ENCODE measurements at regions not wholly inside any gene's neighbourhood (a gene's known extent, or its start where the extent isn't known, plus 50 kb on each side); places are given as distances from the start of the nearest gene placed in this dataset.

GRCh38 chr6:164325168-164325567 is 910.6 kb downstream of the QKI start:
- H3K4me3 Mint-ChIP-seq: no peak overlapping the region
- no peak for DNase-seq
- intact Hi-C loops (cut with DNase I, micrococcal nuclease): no loop called here
- ChIA-PET POLR2A (no interaction called here), CTCF (no interaction called here)
- H3K27me3 Mint-ChIP-seq: no peaks in the 10 kb centered on the region
- no peaks in the 10 kb centered on the region for H3K36me3 Mint-ChIP-seq (ENCODE audit: low read depth)
- no peak overlapping the region for H3K27ac Mint-ChIP-seq
- H3K9me3 Mint-ChIP-seq (ENCODE audit: low read depth): peaks cover 4% of the 10 kb centered on the region
- H3K4me1 Mint-ChIP-seq: no peaks in the 10 kb centered on the region
- ATAC-seq: no peak

GRCh38 chr6:164322533-164322932 is 908.0 kb downstream of the QKI start:
- intact Hi-C loops (cut with DNase I, micrococcal nuclease): no loop called here
- DNase-seq (no peak), ATAC-seq (no peak)
- no peaks in the 10 kb centered on the region for H3K27me3 Mint-ChIP-seq
- no peak overlapping the region for H3K27ac Mint-ChIP-seq
- no peak overlapping the region for H3K4me3 Mint-ChIP-seq
- H3K4me1 Mint-ChIP-seq: no peaks in the 10 kb centered on the region
- peaks cover 11% of the 10 kb centered on the region for H3K9me3 Mint-ChIP-seq (ENCODE audit: low read depth)
- CTCF ChIA-PET: interaction anchor here (0.7 kb wide), 1 partner anchor 33 kb away, joined by 3 read pairs; no protein-coding TSS in a partner anchor
- POLR2A ChIA-PET: no interaction called here
- H3K36me3 Mint-ChIP-seq (ENCODE audit: low read depth): no peaks in the 10 kb centered on the region

- intact Hi-C loops (cut with DNase I, micrococcal nuclease): no loop called here
- POLR2A ChIA-PET: no interaction called here
- DNase-seq (no peak), ATAC-seq (no peak)
- H3K4me1 Mint-ChIP-seq: no peaks in the 10 kb centered on the region
- peaks cover 11% of the 10 kb centered on the region for H3K9me3 Mint-ChIP-seq (ENCODE audit: low read depth)
- H3K27me3 Mint-ChIP-seq: no peaks in the 10 kb centered on the region
- no peak overlapping the region for H3K27ac Mint-ChIP-seq
- H3K4me3 Mint-ChIP-seq: no peak overlapping the region
- CTCF ChIA-PET: no interaction called here
- no peaks in the 10 kb centered on the region for H3K36me3 Mint-ChIP-seq (ENCODE audit: low read depth)
Observed at GRCh38 chr6:164321297-164321696, 906.8 kb downstream of the QKI start.

- no peak for DNase-seq
- ChIA-PET POLR2A (no interaction called here), CTCF (no interaction called here)
- H3K4me3 Mint-ChIP-seq: no peak overlapping the region
- no peaks in the 10 kb centered on the region for H3K4me1 Mint-ChIP-seq
- no peaks in the 10 kb centered on the region for H3K36me3 Mint-ChIP-seq (ENCODE audit: low read depth)
- no peak for ATAC-seq
- intact Hi-C loops (cut with DNase I, micrococcal nuclease): no loop called here
- no peak overlapping the region for H3K27ac Mint-ChIP-seq
- no peaks in the 10 kb centered on the region for H3K27me3 Mint-ChIP-seq
- peaks cover 8% of the 10 kb centered on the region for H3K9me3 Mint-ChIP-seq (ENCODE audit: low read depth)
Observed at GRCh38 chr6:164315376-164315775, 900.9 kb downstream of the QKI start.

- intact Hi-C loops (cut with DNase I, micrococcal nuclease): no loop called here
- H3K4me1 Mint-ChIP-seq: no peaks in the 10 kb centered on the region
- no peak overlapping the region for H3K27ac Mint-ChIP-seq
- ChIA-PET CTCF (no interaction called here), POLR2A (no interaction called here)
- no peaks in the 10 kb centered on the region for H3K27me3 Mint-ChIP-seq
- DNase-seq (no peak), ATAC-seq (no peak)
- H3K9me3 Mint-ChIP-seq (ENCODE audit: low read depth): peaks cover 3% of the 10 kb centered on the region
- H3K36me3 Mint-ChIP-seq (ENCODE audit: low read depth): no peaks in the 10 kb centered on the region
- H3K4me3 Mint-ChIP-seq: no peak overlapping the region
Observed at GRCh38 chr6:164308339-164308738, 893.8 kb downstream of the QKI start.

GRCh38 chr6:164303102-164303964 is 888.8 kb downstream of the QKI start:
- POLR2A ChIA-PET: no interaction called here
- Mint-ChIP-seq H3K4me1 (no peaks in the 10 kb centered on the region), H3K27me3 (no peaks in the 10 kb centered on the region), H3K9me3 (ENCODE audit: low read depth) (peaks cover 2% of the 10 kb centered on the region), H3K4me3 (no peak overlapping the region), H3K36me3 (ENCODE audit: low read depth) (no peaks in the 10 kb centered on the region), H3K27ac (no peak overlapping the region)
- CTCF ChIA-PET: no interaction called here
- no peak for DNase-seq
- ATAC-seq: no peak
- intact Hi-C loops (cut with DNase I, micrococcal nuclease): no loop called here

- ATAC-seq: no peak
- Mint-ChIP-seq H3K36me3 (ENCODE audit: low read depth) (no peaks in the 10 kb centered on the region), H3K9me3 (ENCODE audit: low read depth) (peaks cover under 1% of the 10 kb centered on the region), H3K4me3 (no peak overlapping the region), H3K27ac (no peak overlapping the region), H3K27me3 (no peaks in the 10 kb centered on the region), H3K4me1 (no peaks in the 10 kb centered on the region)
- DNase-seq: no peak
- ChIA-PET POLR2A (no interaction called here), CTCF (no interaction called here)
- intact Hi-C loops (cut with DNase I, micrococcal nuclease): no loop called here
Observed at GRCh38 chr6:164296411-164296810, 881.9 kb downstream of the QKI start.

GRCh38 chr6:164294047-164294784 is 879.7 kb downstream of the QKI start:
- intact Hi-C loops (cut with DNase I, micrococcal nuclease): no loop called here
- no peaks in the 10 kb centered on the region for H3K4me1 Mint-ChIP-seq
- no peak for ATAC-seq
- no peak overlapping the region for H3K27ac Mint-ChIP-seq
- H3K9me3 Mint-ChIP-seq (ENCODE audit: low read depth): peaks cover 4% of the 10 kb centered on the region
- ChIA-PET POLR2A (no interaction called here), CTCF (no interaction called here)
- H3K4me3 Mint-ChIP-seq: no peak overlapping the region
- no peaks in the 10 kb centered on the region for H3K27me3 Mint-ChIP-seq
- DNase-seq: no peak
- no peaks in the 10 kb centered on the region for H3K36me3 Mint-ChIP-seq (ENCODE audit: low read depth)

GRCh38 chr6:164291224-164291623 is 876.7 kb downstream of the QKI start:
- H3K4me3 Mint-ChIP-seq: no peak overlapping the region
- CTCF ChIA-PET: no interaction called here
- intact Hi-C loops (cut with DNase I, micrococcal nuclease): no loop called here
- H3K27ac Mint-ChIP-seq: no peak overlapping the region
- no peaks in the 10 kb centered on the region for H3K36me3 Mint-ChIP-seq (ENCODE audit: low read depth)
- ATAC-seq (no peak), DNase-seq (no peak)
- peaks cover 4% of the 10 kb centered on the region for H3K9me3 Mint-ChIP-seq (ENCODE audit: low read depth)
- POLR2A ChIA-PET: no interaction called here
- H3K4me1 Mint-ChIP-seq: no peaks in the 10 kb centered on the region
- no peaks in the 10 kb centered on the region for H3K27me3 Mint-ChIP-seq

GRCh38 chr6:164290101-164290500 is 875.6 kb downstream of the QKI start:
- no peak for DNase-seq
- peaks cover 4% of the 10 kb centered on the region for H3K9me3 Mint-ChIP-seq (ENCODE audit: low read depth)
- H3K4me3 Mint-ChIP-seq: no peak overlapping the region
- H3K36me3 Mint-ChIP-seq (ENCODE audit: low read depth): no peaks in the 10 kb centered on the region
- H3K27me3 Mint-ChIP-seq: no peaks in the 10 kb centered on the region
- intact Hi-C loops (cut with DNase I, micrococcal nuclease): no loop called here
- ChIA-PET POLR2A (no interaction called here), CTCF (no interaction called here)
- ATAC-seq: no peak
- no peaks in the 10 kb centered on the region for H3K4me1 Mint-ChIP-seq
- no peak overlapping the region for H3K27ac Mint-ChIP-seq

- Mint-ChIP-seq H3K27me3 (no peaks in the 10 kb centered on the region), H3K4me1 (no peaks in the 10 kb centered on the region), H3K36me3 (ENCODE audit: low read depth) (no peaks in the 10 kb centered on the region), H3K27ac (no peak overlapping the region), H3K4me3 (no peak overlapping the region), H3K9me3 (ENCODE audit: low read depth) (peaks cover 5% of the 10 kb centered on the region)
- intact Hi-C loops (cut with DNase I, micrococcal nuclease): no loop called here
- POLR2A ChIA-PET: no interaction called here
- ATAC-seq: no peak
- CTCF ChIA-PET: no interaction called here
- DNase-seq: no peak
Observed at GRCh38 chr6:164286011-164286410, 871.5 kb downstream of the QKI start.

- DNase-seq: no peak
- ChIA-PET POLR2A (no interaction called here), CTCF (no interaction called here)
- no peak for ATAC-seq
- Mint-ChIP-seq H3K27me3 (no peaks in the 10 kb centered on the region), H3K27ac (no peak overlapping the region), H3K9me3 (ENCODE audit: low read depth) (peaks cover 4% of the 10 kb centered on the region), H3K4me1 (no peaks in the 10 kb centered on the region), H3K36me3 (ENCODE audit: low read depth) (no peaks in the 10 kb centered on the region), H3K4me3 (no peak overlapping the region)
- intact Hi-C loops (cut with DNase I, micrococcal nuclease): no loop called here
Observed at GRCh38 chr6:164283574-164283973, 869.1 kb downstream of the QKI start.

All from activated CD4-positive, alpha-beta T cell treated with anti-CD3 and anti-CD28 coated beads for 36 hours (primary cell).